Activated T-cell treated with anti-CD3 and anti-CD28 coated beads for 48 hours (primary cell): ENCODE measurements at regions not wholly inside any gene's neighbourhood (a gene's known extent, or its start where the extent isn't known, plus 50 kb on each side); places are given as distances from the start of the nearest gene placed in this dataset.
A peak's percentile ranks its signal among the peaks of the same experiment; 100 is the strongest.

Experiments
- DNase-seq: peaks from one replicate; pipeline ENCODE4 v3.0.0-alpha.2; 2020; ENCODE audit warnings: low read depth

DNA sequence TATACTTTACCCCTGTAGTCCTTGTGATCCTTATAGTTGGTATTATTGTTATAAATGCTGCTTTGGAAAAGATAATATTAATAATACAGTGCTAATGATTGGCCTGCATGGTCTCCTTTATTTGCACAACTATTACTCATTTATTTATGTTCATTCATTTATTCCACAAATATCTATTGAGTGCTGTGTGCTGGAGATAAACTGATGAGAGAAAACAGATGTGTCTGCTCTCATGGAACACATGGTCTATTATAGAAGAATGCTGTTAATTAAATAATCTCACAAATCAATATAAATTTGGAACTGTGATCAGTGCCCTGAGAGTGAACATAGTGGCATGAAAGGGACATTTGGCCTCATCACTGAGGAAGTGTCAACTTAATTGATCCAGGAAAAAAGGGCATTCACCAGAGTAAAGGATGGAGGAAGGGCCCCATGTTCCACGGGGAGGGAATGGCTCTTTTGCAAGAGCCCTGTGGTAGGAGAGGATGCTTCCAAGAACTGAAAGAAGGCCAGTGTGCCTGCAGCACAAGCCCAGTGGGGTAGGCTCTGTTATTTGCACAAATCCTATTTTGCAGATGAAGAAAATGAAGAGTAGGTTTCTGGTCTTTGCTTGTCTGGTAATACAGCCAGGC, 91.5 kb upstream of the STK39 start:
- no peak for DNase-seq

DNA sequence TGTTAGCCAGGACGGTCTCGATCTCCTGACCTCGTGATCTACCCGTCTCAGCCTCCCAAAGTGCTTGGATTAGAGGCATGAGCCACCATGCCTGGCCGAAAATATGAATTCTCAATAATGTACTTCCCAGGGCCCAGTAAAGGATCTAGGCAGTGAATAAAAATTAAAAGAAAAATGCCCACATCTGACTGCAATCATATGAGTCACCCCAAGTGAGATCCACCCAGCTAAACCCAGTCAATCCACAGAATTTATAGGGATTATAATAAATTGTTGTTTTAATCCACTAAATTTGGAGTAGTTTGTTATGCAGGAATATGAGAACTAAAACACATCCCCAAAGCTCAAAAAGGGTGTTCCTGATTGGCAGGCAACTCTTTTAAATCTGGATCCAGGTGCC, 93.5 kb upstream of the STK39 start:
- DNase-seq = no peak

DNA sequence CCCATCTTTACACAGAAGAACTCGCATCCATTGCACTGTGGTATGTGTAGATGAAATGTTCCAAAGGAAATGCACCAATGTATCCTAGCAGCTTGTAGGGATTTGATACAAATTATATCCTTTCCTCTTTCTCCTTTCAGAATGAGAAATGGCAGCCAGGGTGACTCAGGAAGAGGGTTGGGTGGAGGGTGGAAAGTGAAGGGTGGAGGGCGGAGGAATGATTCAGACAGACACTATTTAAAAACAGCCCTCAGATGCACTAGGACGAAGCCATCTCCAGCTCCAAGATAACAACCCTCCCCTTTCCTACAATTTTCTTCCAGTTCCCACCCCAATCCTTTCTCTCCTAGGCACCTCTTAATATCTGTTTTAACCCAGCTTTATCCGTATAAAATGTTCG, 96.2 kb upstream of the STK39 start:
- no peak for DNase-seq

DNA sequence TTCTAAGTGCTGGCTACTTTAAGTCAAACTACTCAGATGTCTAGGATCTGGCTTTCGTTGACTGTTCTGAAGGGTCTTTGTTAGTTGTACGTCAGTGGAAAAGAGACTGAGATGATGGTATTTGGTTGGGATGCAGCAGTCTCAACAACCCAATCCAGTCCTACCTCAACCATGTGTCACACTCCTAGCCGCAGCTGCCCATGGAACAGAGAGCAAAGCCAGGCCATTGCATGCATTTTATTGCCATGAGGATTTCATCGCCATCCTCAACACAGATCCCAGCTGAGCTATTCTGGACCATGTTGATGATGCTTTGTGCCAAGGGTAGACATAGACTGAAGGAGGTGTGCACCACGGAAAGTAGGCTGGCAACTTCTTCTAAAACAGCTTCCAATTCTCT, 97.3 kb upstream of the STK39 start:
- no peak for DNase-seq

DNA sequence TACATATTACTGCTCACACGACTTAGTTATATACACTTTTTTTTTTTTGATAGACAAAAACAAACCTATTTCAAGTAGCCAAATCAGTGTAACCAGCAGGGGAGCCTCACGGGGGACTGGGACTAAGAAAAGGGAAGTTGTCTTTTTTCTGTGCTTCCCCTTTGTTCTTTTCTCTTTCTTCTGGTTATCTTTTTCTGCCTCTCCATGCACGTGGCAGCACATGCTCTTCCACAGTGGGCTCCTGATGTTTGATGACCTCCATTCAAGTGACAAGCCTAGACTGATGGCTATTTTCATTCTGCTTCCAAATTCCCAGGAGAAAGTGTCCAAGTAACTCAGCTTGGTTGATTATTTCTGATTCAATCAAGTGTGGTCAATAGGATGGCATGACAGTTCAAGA, 98.2 kb upstream of the STK39 start:
- no peak for DNase-seq

DNA sequence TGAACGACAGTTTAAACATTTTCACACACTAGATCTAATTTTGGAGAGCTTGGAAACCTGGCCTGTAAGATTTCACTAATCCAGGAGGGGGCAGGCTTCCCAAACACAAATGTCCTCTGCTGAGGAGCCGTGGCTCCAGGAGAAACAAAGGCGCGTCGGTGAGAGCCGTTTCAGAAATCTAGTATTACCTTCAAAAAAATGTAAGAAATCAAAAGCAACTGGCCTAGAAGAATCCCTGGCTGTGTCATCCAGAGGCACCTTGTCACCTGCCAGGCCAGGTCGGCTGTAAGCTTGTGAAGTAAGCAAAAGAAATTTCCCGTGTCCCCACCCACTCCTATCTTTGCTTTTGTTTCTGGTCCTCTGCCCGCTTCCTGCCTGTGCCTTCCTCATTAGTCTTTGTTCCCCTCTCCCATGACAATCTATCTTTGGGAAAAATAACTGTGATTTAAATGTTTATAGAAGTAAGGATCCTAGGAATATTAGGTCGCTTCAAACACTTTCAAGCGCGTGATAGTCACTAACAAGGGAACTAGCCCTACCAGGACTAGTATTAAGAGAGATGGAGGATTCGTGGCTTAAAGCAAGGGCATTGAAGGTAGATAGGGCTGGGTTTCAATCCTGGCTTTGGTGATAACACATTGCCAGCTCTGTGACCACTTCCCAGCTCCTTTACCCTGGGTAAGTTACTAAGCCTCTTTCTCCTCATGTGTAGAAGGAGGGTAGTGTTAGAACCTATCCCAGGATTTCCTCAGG, 99.5 kb upstream of the STK39 start:
- peak; percentile 39 for DNase-seq

DNA sequence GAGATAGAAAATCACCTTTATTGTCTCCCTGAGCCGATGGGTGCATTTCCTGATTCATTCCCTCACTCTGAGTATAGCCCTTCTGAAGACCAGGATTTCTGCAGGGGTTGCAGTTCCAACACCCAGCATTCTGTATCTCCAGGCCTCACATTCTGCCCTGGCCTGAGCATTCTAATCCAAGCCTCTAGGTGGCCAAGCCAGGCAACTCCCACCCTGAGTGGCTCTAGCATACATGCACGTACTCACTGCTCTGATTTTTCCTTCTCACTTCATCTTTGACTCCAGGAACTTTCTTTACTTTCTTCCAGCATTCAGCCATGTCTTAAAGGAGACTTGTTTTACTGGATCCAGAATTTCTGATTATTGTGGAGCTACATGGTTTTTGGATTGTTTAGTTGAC, 100.7 kb upstream of the STK39 start:
- no peak for DNase-seq

DNA sequence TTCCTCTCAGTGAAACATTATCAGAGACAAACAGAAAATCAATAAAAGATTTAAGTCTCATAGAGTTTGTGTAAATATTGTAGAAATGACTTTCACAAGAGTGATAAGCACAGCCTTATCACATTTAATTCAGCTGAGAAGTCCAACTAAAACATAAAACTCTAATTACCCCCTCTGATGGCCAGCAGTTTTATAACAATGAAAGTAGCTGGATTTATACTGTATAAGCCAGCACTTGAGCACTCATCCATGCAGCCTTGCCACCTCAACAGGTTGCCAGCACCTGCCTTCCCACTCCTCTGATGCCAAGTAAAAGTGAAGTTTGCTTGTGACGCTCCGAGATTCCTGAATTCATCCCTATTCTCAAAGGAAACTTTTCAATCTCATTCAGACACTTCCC, 103.0 kb upstream of the STK39 start:
- DNase-seq = no peak

DNA sequence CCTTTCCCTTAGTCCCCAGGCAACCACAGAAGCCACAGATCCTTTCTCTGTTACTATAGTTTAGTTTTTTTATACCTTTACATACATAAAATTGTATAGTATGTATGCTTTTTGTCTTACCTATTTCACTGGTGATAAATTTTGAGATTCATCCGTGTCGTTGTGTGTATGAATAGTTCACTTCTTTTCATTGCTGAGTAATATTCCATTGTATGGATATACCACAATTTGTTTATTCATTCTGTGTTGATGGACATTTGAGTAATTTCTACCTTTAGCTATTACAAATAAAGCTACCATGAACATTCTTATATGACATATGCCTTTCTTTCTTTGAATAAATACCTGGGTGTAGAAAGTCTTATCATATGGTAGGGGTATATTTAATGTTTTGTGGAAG, 102.8 kb upstream of the CERS6 start:
- DNase-seq = no peak

DNA sequence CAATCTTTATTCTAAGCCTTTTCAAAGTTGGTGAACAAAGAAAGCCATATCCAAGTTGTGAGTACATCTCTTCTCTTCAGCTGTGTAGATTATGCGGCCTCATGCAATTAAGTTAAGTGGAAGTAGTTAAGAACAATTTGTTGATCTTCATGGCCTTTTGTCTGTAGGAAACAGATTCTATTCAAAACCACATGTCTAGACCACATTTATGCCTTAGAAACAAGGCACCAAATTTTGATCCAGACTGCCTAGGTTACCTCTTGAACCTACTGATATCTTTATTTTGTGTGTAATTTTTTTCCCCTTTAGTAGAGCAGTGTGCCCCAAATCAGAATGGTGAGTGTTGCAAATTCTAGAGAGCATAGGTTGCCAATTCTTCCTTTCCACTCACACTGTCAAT, 101.6 kb upstream of the CERS6 start:
- DNase-seq = no peak

DNA sequence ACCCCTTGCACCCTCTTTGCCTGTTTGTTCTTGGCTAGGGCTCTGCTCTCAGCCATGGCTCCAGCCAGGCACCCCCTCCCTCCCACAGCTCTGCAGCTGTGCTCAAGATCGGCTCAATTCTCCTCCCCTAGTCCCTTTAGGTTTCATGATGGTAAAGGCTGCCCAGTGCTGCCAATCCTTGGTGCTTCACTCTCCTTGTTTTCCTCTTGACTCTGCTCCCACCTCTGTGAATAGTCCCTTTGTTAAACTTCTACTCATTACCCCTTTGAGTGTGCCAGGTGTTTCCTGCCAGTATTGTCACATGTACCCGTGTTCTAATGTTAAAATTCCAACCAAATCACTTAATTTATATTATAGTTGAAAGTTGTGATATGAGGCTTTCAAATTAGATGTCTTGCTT, 101.0 kb upstream of the CERS6 start:
- no peak for DNase-seq

DNA sequence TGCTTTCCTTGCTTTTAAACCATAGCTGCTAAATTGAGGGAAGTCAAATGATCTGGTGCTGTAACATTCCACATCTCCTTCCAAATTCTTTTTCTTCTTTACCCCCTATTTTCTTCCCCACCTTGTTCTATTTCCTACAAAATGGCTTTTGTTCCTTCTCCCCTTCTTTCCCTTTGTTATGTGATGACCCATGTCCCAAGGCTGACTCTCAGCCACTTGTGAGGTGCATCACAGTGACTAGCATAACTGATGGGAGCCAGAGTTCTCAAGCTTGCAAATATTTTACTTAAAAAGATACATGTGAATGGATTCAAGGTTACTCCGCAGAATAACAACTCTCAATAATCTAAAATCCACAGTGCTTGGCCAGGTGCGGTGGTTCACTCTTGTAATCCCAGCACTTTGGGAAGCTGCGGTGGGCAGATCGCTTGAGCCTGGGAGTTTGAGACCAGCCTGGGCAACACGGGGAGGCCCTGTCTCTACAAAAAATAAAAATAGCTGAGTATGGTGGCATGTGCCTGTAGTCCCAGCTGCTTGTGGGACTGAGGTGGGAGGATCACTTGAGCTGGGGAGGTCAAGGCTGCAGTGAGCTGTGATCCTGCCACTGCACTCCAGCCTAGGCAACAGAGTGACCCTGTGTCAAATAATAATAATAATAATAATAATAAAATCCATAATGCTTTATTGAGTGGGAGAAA, 100.1 kb upstream of the CERS6 start:
- DNase-seq = no peak

DNA sequence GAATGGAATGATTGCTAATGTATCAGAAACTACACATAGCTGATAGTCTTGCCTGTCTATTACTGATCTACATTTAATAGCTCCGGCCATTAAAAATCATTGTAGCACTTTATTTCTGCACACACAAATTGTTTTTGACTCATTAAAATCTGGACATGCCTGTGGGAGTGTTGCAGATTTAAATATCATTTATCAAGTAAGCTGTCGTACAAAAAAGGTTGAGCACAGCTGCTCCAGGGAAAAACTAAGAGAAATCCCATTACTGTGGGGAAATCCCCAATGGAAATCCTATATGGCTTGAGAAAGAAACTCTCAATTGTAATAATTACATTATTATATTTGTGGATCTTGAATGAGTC, 99.6 kb upstream of the CERS6 start:
- no peak for DNase-seq

DNA sequence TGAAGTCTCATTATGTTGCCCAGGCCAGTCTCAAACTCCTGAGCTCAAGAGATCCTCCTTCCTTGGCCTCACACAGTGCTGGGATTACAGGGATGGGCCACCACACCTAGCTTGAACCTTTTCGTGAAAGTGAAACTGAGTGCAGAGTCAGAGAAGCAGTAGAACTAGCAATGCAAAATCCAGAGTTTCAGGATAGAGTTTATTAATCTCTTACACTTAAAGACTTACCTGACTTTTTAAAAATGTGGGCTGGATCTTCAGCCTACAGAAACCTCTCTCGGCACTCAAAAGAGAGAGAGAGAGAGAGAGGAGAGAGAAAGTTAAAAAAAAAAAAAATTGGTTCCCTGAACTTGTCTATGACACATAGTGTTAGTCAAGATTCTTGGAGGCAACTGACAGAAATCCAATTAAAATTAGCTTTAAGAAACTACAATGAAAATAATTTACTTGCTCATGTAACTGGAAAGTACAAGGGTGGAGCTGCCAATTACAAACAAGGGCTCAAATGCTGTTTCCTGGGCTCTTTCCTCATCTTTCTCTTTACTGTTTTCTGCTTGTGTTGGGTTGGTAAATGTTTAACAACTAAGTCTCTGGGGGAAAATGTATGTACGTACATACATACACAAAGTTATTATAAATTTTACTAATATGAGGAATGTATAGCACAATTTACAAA, 98.1 kb upstream of the CERS6 start:
- no peak for DNase-seq

DNA sequence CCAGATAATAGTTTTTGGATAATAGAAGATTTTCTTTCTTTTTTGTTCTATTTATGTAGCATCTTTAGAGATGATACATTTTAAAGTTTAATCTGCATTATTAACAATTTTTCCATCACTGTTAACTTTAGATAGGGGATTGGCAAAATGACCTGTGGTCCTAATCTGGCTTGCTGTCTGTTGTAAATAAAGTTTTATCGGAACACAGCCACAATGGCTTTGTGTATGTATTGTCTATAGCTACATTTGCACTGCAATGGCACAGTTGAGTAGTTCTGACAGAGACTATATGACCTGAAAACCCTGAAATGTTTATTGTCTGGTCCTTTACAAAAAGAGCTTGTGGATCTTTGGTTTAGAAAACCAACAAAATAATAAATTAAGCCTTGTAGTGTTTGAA, 97.0 kb upstream of the CERS6 start:
- no peak for DNase-seq

DNA sequence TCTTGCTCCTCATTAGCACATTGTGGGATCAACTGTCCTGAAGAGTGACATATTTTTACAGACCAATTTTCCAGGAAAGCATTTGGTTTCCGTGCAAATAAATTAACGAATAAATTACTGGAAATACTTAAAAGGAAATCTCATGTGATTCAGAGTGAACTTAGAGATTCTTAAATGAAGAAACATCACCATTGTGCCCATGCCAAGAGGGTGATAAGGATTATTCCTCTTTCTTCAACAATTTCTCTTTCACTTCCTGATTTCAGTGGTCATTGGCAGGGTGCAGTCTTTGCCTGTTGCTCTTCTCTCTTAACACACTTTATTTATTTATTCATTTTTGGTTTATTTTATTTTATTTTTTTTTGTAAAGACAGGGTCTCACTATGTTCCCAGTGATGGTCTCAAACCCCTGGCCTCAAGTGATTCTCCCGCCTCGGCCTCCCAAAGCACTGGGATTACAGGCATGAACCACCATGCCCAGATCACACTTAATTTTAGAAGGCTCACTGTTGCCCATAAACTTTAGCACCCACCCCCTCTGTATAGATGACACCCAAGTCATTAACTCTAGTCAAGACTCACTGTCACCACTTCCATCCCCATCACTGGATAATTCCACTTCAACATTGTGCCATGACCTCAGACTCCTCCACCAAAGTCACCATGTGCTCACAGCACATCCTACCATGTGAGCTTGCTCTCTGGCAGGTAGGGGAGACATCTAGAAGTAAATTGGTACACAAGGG, 92.6 kb upstream of the CERS6 start:
- DNase-seq = no peak

DNA sequence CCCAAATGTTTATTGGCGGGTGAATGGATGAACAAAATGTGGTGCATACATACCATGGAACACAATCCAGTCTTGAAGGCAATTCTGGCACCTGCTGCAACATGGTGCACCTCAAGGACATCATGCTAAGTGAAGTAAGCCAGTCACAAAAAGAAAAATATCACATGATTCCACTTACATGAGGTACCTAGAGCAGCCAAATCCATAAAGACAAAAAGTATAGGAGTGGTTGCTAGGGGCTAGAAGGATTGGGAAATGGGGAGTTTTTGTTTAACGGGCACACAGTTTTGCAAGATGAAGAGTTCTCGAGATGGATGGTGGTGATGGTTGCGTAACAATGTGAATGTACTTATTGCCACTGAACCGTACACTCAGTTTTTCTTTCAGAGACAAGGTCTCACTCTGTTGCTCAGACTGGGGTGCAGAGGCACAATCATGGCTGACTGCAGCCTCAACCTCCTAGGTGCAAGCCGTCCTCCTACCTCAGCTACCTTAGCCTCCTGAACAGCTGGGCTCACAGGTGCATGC, 90.9 kb upstream of the CERS6 start:
- no peak for DNase-seq

DNA sequence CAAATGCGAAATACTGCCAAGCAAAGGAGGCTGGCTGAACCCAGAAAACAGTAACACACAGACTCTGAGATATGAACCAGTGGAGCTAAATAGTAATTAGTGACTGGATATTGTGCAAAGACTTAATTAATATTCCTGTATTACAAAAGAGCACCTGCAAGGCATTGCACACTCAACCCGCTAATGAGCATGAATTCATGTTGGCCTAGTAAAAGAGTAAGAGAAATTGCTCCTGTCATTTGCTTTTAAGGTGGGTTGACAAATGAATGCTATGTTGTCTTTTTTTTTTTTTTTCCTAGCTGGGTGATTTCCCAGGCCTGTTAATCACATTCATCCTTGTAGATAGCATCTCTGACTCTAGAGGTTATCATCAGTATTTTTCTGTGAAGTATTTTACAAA, 87.0 kb upstream of the CERS6 start:
- no peak for DNase-seq

DNA sequence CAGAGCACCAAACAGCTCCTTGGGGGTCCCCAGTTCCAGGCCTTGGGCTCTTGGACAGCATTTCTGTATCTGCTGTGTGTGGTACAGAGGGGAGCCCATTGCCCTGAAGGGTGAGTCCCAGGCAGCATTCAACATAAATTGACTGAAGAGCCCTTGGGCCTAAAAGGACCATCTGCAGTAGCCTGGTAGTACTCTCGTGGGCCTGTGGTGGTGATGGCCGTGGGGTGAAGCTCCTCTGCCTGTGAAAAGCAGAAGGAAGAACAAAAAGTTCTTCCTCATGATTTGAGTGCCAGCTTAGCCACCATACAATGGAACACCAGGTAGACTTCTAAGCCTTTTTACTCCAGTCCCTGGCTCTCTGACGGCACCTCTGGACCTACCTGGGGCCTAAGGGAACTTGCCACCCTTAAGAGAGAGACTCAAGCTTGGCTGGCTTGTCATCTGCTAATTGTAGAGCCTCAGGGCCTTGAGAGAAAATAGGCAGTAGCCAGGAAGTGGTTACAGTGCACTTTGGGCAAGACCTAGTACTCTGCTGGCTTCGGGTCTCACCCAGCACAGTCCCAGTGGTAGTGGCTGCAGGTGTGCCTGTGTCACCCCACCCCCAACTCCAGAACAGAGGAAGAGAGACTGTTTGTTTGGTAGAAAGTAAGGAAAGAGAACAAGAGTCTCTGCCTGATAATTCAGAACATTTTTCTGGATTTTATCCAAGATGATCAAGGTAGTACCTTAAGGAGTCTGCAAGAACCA, 84.6 kb upstream of the CERS6 start:
- no peak for DNase-seq

DNA sequence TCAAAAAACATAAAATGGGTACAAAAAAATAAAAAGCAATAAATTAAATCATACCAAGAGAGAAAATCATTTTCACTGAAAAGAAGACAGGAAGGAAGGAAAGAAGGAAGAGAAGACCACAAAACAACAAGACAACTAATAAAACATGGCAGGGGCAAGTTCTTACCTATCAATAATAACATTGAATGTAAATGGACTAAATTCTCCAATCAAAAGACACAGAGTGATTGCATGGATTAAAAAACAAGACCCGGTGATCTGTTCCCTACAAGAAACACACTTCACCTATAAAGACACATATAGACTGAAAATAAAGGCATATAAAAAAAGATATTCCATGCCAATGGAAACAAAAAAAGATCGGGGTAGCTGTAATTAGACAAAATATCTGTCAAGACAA, 82.6 kb upstream of the CERS6 start:
- no peak for DNase-seq

DNA sequence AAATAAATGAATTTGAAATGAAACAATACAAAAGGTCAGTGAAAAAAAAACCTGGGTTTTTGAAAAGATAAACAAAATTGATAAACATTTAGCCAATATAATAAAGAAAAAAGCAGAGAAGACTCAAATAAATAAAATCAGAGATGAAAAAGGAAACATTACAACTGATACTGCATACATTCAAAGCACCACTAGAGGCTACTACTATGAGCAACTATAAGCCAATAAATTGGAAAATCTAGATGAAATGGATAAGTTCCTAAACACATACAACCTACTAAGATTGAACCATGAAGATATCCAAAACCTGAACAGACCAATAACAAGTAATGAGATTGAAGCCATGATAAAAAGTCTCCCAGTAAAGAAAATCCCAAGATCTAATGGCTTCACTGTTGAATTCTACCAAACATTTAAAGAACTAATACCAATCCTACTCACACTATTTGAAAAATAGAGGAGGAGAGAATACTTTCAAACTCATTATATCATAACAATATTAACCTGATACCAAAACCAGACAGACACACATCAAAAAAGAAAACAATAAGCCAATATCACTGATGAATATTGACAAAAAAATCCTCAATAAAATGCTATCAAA, 80.8 kb upstream of the CERS6 start:
- DNase-seq = no peak
